ENCODE measurements at regions not wholly inside any gene's neighbourhood (a gene's known extent, or its start where the extent isn't known, plus 50 kb on each side); places are given as distances from the start of the nearest gene placed in this dataset.
A peak's percentile ranks its signal among the peaks of the same experiment; 100 is the strongest.

DNA sequence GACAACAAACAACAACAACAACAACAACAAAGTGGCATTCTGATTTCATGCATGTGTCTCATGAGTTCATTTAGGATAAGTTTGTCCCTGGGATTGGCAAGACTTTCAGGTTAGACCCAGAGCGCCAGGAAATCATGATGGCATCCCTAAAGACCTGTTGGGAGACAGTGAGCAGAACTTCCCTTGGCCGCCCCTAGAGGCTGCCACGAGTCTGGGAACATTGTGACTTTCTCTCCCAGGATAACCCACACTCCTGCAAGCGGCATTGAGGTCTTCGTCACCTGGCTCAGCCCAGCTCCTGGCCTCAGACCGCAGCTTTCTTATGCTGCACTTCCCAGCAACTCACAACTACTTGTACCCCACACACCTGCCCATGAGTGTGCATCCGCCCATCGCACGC is 80.5 kb upstream of the RNF32 start:
- TF ChIP-seq, protein P1, sequence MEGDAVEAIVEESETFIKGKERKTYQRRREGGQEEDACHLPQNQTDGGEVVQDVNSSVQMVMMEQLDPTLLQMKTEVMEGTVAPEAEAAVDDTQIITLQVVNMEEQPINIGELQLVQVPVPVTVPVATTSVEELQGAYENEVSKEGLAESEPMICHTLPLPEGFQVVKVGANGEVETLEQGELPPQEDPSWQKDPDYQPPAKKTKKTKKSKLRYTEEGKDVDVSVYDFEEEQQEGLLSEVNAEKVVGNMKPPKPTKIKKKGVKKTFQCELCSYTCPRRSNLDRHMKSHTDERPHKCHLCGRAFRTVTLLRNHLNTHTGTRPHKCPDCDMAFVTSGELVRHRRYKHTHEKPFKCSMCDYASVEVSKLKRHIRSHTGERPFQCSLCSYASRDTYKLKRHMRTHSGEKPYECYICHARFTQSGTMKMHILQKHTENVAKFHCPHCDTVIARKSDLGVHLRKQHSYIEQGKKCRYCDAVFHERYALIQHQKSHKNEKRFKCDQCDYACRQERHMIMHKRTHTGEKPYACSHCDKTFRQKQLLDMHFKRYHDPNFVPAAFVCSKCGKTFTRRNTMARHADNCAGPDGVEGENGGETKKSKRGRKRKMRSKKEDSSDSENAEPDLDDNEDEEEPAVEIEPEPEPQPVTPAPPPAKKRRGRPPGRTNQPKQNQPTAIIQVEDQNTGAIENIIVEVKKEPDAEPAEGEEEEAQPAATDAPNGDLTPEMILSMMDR (IDR thresholded peaks at IDR 0.05), result peak in 1 of 6 experiments; percentile 41
- no peak for TF ChIP-seq POLR2A (IDR thresholded peaks at IDR 0.05)
- H3K9me3 ChIP-seq, result no peaks in the 10 kb centered on the region
- H3K27me3 ChIP-seq, result no peaks in the 10 kb centered on the region
- no peak for DNase-seq
- H3K4me3 ChIP-seq, result no peak overlapping the region
- H3K4me1 ChIP-seq, result no peaks in the 10 kb centered on the region
- intact Hi-C loops (cut with DNase I), result no loop called here
- no peak overlapping the region for H3K27ac ChIP-seq
- 73 to 74% methylated on average over 7 to 8 of the region's 9 CpGs for WGBS, 2 donors
- H3K36me3 ChIP-seq, result no peaks in the 10 kb centered on the region

DNA sequence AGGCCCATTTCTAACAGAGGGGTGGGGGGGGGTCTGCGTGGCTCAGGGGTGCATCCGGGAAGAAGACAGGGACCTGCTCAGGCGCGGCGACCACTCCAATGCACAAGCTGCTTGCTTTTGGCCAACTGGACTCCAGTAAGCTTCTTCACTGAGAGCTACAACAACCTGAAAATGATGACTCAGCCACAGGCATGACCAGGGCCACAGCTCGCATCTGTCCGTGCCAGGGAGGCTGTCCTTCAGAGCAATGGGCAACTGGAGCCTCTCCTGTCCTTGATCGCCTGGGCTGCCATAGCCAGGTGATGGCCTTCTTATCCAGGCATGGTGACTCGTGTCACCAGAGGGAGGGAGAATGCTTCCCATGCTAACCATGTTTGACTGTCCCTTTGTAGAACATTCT is 81.6 kb upstream of the RNF32 start:
- WGBS, 2 donors, result 93 to 100% methylated on average over 1 to 3 of the region's 9 CpGs
- H3K27ac ChIP-seq, result no peak overlapping the region
- DNase-seq, result no peak
- intact Hi-C loops (cut with DNase I), result no loop called here
- no peak overlapping the region for H3K4me3 ChIP-seq
- no peaks in the 10 kb centered on the region for H3K4me1 ChIP-seq
- no peaks in the 10 kb centered on the region for H3K36me3 ChIP-seq
- TF ChIP-seq, protein P1 (IDR thresholded peaks at IDR 0.05), result no peak
- TF ChIP-seq POLR2A (IDR thresholded peaks at IDR 0.05), result no peak
- no peaks in the 10 kb centered on the region for H3K9me3 ChIP-seq
- H3K27me3 ChIP-seq, result no peaks in the 10 kb centered on the region

DNA sequence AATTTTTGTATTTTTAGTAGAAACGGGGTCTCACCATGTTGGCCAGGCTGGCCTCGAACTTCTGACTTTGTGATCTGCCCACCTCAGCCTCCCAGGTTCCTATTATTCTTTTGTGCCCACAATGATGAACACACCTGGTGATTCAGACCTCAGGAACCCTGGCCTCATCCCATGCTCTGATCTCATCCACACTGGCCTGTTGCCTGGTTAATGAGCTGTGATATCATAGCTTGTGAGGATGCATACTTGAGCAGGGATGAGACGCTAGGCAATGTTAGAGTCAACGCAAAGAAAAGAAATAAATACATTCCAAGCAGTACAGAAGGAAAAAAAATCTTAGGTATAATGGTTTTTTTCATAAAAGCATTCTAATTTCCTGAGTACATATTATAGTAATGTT is 82.4 kb upstream of the RNF32 start:
- H3K9me3 ChIP-seq, result no peaks in the 10 kb centered on the region
- no peaks in the 10 kb centered on the region for H3K36me3 ChIP-seq
- no peaks in the 10 kb centered on the region for H3K27me3 ChIP-seq
- H3K4me1 ChIP-seq, result no peaks in the 10 kb centered on the region
- H3K27ac ChIP-seq, result no peak overlapping the region
- intact Hi-C loops (cut with DNase I), result no loop called here
- 45 to 49% methylated on average over 4 of the region's 4 CpGs for WGBS, 2 donors
- TF ChIP-seq, protein P1 (IDR thresholded peaks at IDR 0.05), result no peak
- no peak for TF ChIP-seq POLR2A (IDR thresholded peaks at IDR 0.05)
- no peak overlapping the region for H3K4me3 ChIP-seq
- no peak for DNase-seq

DNA sequence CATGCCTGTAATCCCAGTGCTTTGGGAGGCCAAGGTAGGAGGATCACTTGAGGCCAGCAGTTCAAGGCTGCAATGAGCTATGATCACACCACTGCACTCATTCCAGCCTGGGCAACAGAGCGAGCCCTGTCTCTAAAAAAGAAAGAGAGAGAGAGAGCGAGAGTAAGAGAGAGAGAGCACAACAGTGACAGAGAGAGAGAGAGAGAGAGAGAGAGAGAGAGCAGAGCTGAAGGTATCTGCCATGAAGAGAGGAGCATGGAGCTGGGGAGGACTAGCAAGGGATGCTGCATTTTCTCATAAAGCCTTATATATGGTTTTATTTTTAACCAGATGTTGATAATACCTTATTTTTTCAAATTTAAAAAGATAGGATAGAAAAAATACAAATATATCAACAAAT is 84.5 kb upstream of the RNF32 start:
- H3K4me3 ChIP-seq, result no peak overlapping the region
- no peak overlapping the region for H3K27ac ChIP-seq
- no peaks in the 10 kb centered on the region for H3K4me1 ChIP-seq
- DNase-seq, result no peak
- H3K9me3 ChIP-seq, result no peaks in the 10 kb centered on the region
- TF ChIP-seq, protein P1 (IDR thresholded peaks at IDR 0.05), result no peak
- TF ChIP-seq POLR2A (IDR thresholded peaks at IDR 0.05), result no peak
- WGBS, 2 donors, result 67 to 80% methylated on average over 1 to 2 of the region's 2 CpGs
- no peaks in the 10 kb centered on the region for H3K27me3 ChIP-seq
- no peaks in the 10 kb centered on the region for H3K36me3 ChIP-seq
- intact Hi-C loops (cut with DNase I), result no loop called here

- WGBS, 2 donors, result 56 to 58% methylated on average over 8 of the region's 8 CpGs
- TF ChIP-seq, protein P1 (IDR thresholded peaks at IDR 0.05), result no peak
- no peak for TF ChIP-seq POLR2A (IDR thresholded peaks at IDR 0.05)
- Histone ChIP-seq H3K27ac (no peak overlapping the region), H3K27me3 (no peaks in the 10 kb centered on the region), H3K4me1 (no peaks in the 10 kb centered on the region), H3K9me3 (no peaks in the 10 kb centered on the region), H3K4me3 (no peak overlapping the region), H3K36me3 (no peaks in the 10 kb centered on the region)
- intact Hi-C loops (cut with DNase I), result no loop called here
- no peak for DNase-seq
Measured at GRCh38 chr7:156554488-156554887, 86.1 kb upstream of the RNF32 start.

Data from esophagus squamous epithelium (tissue), 5 donors.